ENCODE measurements at regions not wholly inside any gene's neighbourhood (a gene's known extent, or its start where the extent isn't known, plus 50 kb on each side); places are given as distances from the start of the nearest gene placed in this dataset.

DNA sequence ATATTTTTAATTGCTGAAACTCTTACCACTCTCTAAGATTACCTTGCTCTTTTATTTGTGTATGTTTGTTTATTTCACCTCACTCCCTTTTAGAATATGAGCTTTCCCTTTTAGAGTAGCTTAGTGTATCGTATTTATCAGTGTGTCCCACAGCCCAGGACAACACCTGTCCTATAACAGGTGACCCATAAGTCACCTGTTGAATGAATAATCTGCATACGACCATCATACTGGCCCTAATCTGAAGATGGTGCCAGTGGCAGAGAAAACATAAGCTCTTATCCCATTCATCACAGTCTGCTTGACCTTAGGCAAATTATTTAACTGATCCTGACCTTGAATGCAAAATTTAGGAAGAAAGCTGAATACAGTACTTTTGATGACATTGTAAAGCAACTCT lies 254.6 kb upstream of the NR2F2 start:
- no peaks in the 10 kb centered on the region for H3K4me1 Mint-ChIP-seq
- peaks cover 0 to 3% (median 0%) of the 10 kb centered on the region in 8 donors for H3K9me3 Mint-ChIP-seq
- POLR2A ChIA-PET (ENCODE audit: partially characterized antibody), result no interaction called here
- H3K27ac Mint-ChIP-seq, result no peak overlapping the region
- intact Hi-C loops (cut with micrococcal nuclease), result no loop called here
- no peaks in the 10 kb centered on the region for H3K9me3 ChIP-seq (ENCODE audit: control insufficient read depth in 1 of 2, low read length in 2 of 2)
- no peaks in the 10 kb centered on the region for H3K27me3 ChIP-seq (ENCODE audit: insufficient read depth, low read length)
- no peaks in the 10 kb centered on the region for H3K27me3 Mint-ChIP-seq
- DNase-seq, result no peak
- no peaks in the 10 kb centered on the region for H3K36me3 ChIP-seq (ENCODE audit: insufficient read depth, low read length)
- no peaks in the 10 kb centered on the region for H3K36me3 Mint-ChIP-seq
- H3K4me1 ChIP-seq (ENCODE audit: insufficient read depth, low read length), result no peaks in the 10 kb centered on the region
- no peak overlapping the region for H3K4me3 ChIP-seq (ENCODE audit: low read length in 2 of 2)
- H3K4me3 Mint-ChIP-seq, result no peak overlapping the region
- no peak overlapping the region for H3K27ac ChIP-seq (ENCODE audit: low read depth, low read length)
- CTCF ChIA-PET (ENCODE audit: partially characterized antibody), result interaction anchor here (0.6 kb wide), 1 partner anchor 62 kb away, joined by 3 read pairs; no protein-coding TSS in a partner anchor

- ChIA-PET POLR2A (ENCODE audit: partially characterized antibody) (no interaction called here), CTCF (ENCODE audit: partially characterized antibody) (no interaction called here)
- H3K27me3 Mint-ChIP-seq, result no peaks in the 10 kb centered on the region
- H3K27me3 ChIP-seq (ENCODE audit: insufficient read depth, low read length), result no peaks in the 10 kb centered on the region
- peaks cover 0 to 3% (median 0%) of the 10 kb centered on the region in 8 donors for H3K9me3 Mint-ChIP-seq
- H3K9me3 ChIP-seq (ENCODE audit: control insufficient read depth in 1 of 2, low read length in 2 of 2), result no peaks in the 10 kb centered on the region
- no peaks in the 10 kb centered on the region for H3K36me3 Mint-ChIP-seq
- H3K4me3 ChIP-seq (ENCODE audit: low read length in 2 of 2), result no peak overlapping the region
- no peak overlapping the region for H3K27ac Mint-ChIP-seq
- no peak for DNase-seq
- H3K4me3 Mint-ChIP-seq, result no peak overlapping the region
- H3K4me1 ChIP-seq (ENCODE audit: insufficient read depth, low read length), result no peaks in the 10 kb centered on the region
- no peaks in the 10 kb centered on the region for H3K4me1 Mint-ChIP-seq
- H3K27ac ChIP-seq (ENCODE audit: low read depth, low read length), result no peak overlapping the region
- H3K36me3 ChIP-seq (ENCODE audit: insufficient read depth, low read length), result no peaks in the 10 kb centered on the region
- intact Hi-C loops (cut with micrococcal nuclease), result no loop called here
Observed at GRCh38 chr15:96076350-96076749, 254.2 kb upstream of the NR2F2 start.

GRCh38 chr15:96079041-96079440 lies 251.5 kb upstream of the NR2F2 start:
- ChIA-PET POLR2A (ENCODE audit: partially characterized antibody) (no interaction called here), CTCF (ENCODE audit: partially characterized antibody) (no interaction called here)
- H3K9me3 ChIP-seq (ENCODE audit: control insufficient read depth in 1 of 2, low read length in 2 of 2), result no peaks in the 10 kb centered on the region
- intact Hi-C loops (cut with micrococcal nuclease), result no loop called here
- H3K4me1 ChIP-seq (ENCODE audit: insufficient read depth, low read length), result no peaks in the 10 kb centered on the region
- no peak for DNase-seq
- Mint-ChIP-seq H3K36me3 (no peaks in the 10 kb centered on the region), H3K4me1 (no peaks in the 10 kb centered on the region), H3K27me3 (no peaks in the 10 kb centered on the region), H3K27ac (no peak overlapping the region), H3K4me3 (no peak overlapping the region), H3K9me3 (peaks cover 0 to 3% (median 0%) of the 10 kb centered on the region in 8 donors)
- H3K27me3 ChIP-seq (ENCODE audit: insufficient read depth, low read length), result no peaks in the 10 kb centered on the region
- no peaks in the 10 kb centered on the region for H3K36me3 ChIP-seq (ENCODE audit: insufficient read depth, low read length)
- no peak overlapping the region for H3K4me3 ChIP-seq (ENCODE audit: low read length in 2 of 2)
- no peak overlapping the region for H3K27ac ChIP-seq (ENCODE audit: low read depth, low read length)

- Mint-ChIP-seq H3K27me3 (no peaks in the 10 kb centered on the region), H3K4me1 (no peaks in the 10 kb centered on the region), H3K9me3 (peaks cover 0 to 3% (median 0%) of the 10 kb centered on the region in 8 donors), H3K27ac (no peak overlapping the region), H3K36me3 (no peaks in the 10 kb centered on the region), H3K4me3 (no peak overlapping the region)
- intact Hi-C loops (cut with micrococcal nuclease), result no loop called here
- no peaks in the 10 kb centered on the region for H3K9me3 ChIP-seq (ENCODE audit: control insufficient read depth in 1 of 2, low read length in 2 of 2)
- no peak for DNase-seq
- H3K4me1 ChIP-seq (ENCODE audit: insufficient read depth, low read length), result no peaks in the 10 kb centered on the region
- no peak overlapping the region for H3K4me3 ChIP-seq (ENCODE audit: low read length in 2 of 2)
- no peak overlapping the region for H3K27ac ChIP-seq (ENCODE audit: low read depth, low read length)
- H3K36me3 ChIP-seq (ENCODE audit: insufficient read depth, low read length), result no peaks in the 10 kb centered on the region
- H3K27me3 ChIP-seq (ENCODE audit: insufficient read depth, low read length), result no peaks in the 10 kb centered on the region
- POLR2A ChIA-PET (ENCODE audit: partially characterized antibody), result no interaction called here
- CTCF ChIA-PET (ENCODE audit: partially characterized antibody), result no interaction called here
Observed at GRCh38 chr15:96079882-96080281, 250.6 kb upstream of the NR2F2 start.

GRCh38 chr15:96086164-96086563 lies 244.3 kb upstream of the NR2F2 start:
- Histone ChIP-seq H3K27ac (ENCODE audit: low read depth, low read length) (no peak overlapping the region), H3K27me3 (ENCODE audit: insufficient read depth, low read length) (no peaks in the 10 kb centered on the region), H3K4me1 (ENCODE audit: insufficient read depth, low read length) (no peaks in the 10 kb centered on the region), H3K36me3 (ENCODE audit: insufficient read depth, low read length) (no peaks in the 10 kb centered on the region), H3K9me3 (ENCODE audit: control insufficient read depth in 1 of 2, low read length in 2 of 2) (no peaks in the 10 kb centered on the region), H3K4me3 (ENCODE audit: low read length in 2 of 2) (no peak overlapping the region)
- H3K36me3 Mint-ChIP-seq, result no peaks in the 10 kb centered on the region
- H3K4me3 Mint-ChIP-seq, result no peak overlapping the region
- POLR2A ChIA-PET (ENCODE audit: partially characterized antibody), result no interaction called here
- intact Hi-C loops (cut with micrococcal nuclease), result no loop called here
- H3K27ac Mint-ChIP-seq, result no peak overlapping the region
- H3K9me3 Mint-ChIP-seq, result peaks cover 0 to 2% (median 0%) of the 10 kb centered on the region in 8 donors
- CTCF ChIA-PET (ENCODE audit: partially characterized antibody), result no interaction called here
- no peaks in the 10 kb centered on the region for H3K4me1 Mint-ChIP-seq
- peaks cover 0 to 4% of the 10 kb centered on the region in 2 donors for H3K27me3 Mint-ChIP-seq
- DNase-seq, result no peak

GRCh38 chr15:96087180-96087884 lies 243.2 kb upstream of the NR2F2 start:
- no peaks in the 10 kb centered on the region for H3K9me3 Mint-ChIP-seq
- Histone ChIP-seq H3K4me1 (ENCODE audit: insufficient read depth, low read length) (no peaks in the 10 kb centered on the region), H3K27me3 (ENCODE audit: insufficient read depth, low read length) (no peaks in the 10 kb centered on the region), H3K9me3 (ENCODE audit: control insufficient read depth in 1 of 2, low read length in 2 of 2) (no peaks in the 10 kb centered on the region), H3K4me3 (ENCODE audit: low read length in 2 of 2) (no peak overlapping the region), H3K36me3 (ENCODE audit: insufficient read depth, low read length) (no peaks in the 10 kb centered on the region), H3K27ac (ENCODE audit: low read depth, low read length) (no peak overlapping the region)
- no peak overlapping the region for H3K4me3 Mint-ChIP-seq
- ChIA-PET POLR2A (ENCODE audit: partially characterized antibody) (no interaction called here), CTCF (ENCODE audit: partially characterized antibody) (no interaction called here)
- no peaks in the 10 kb centered on the region for H3K4me1 Mint-ChIP-seq
- no peak overlapping the region for H3K27ac Mint-ChIP-seq
- H3K27me3 Mint-ChIP-seq, result peaks cover 0 to 4% of the 10 kb centered on the region in 2 donors
- no peak for DNase-seq
- no peaks in the 10 kb centered on the region for H3K36me3 Mint-ChIP-seq
- intact Hi-C loops (cut with micrococcal nuclease), result no loop called here

DNA sequence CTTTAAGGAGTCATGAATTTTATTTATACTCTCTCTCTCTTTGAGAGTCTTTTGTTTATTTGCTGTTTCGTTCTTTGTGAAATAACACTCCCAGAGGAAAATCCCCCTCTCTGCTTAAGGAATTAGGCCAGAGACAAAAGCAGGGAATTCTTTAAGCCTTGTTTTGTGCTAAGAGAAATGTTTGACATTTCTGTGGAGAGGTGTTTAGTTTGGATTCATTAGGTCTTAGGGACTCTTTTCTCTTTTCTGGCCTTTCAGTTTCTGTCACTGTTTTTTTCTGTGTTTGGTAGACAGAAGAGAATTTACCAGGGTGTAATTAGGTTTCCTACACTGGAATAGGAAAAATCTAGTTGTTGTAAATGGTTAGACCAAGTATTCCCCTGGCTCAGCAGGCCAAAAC lies 241.8 kb upstream of the NR2F2 start:
- CTCF ChIA-PET (ENCODE audit: partially characterized antibody), result interaction anchor here (0.9 kb wide), 1 partner anchor 11 kb away, joined by 3 read pairs; no protein-coding TSS in a partner anchor
- H3K4me3 Mint-ChIP-seq, result no peak overlapping the region
- no peaks in the 10 kb centered on the region for H3K9me3 ChIP-seq (ENCODE audit: control insufficient read depth in 1 of 2, low read length in 2 of 2)

More for the DNA sequence above, 241.8 kb upstream of the NR2F2 start:
- H3K36me3 ChIP-seq (ENCODE audit: insufficient read depth, low read length), result no peaks in the 10 kb centered on the region
- H3K27ac Mint-ChIP-seq, result no peak overlapping the region
- H3K27me3 ChIP-seq (ENCODE audit: insufficient read depth, low read length), result no peaks in the 10 kb centered on the region
- no peaks in the 10 kb centered on the region for H3K4me1 Mint-ChIP-seq
- intact Hi-C loops (cut with micrococcal nuclease), result no loop called here
- no peaks in the 10 kb centered on the region for H3K4me1 ChIP-seq (ENCODE audit: insufficient read depth, low read length)
- peaks cover 0 to 7% of the 10 kb centered on the region in 2 donors for H3K27me3 Mint-ChIP-seq
- no peaks in the 10 kb centered on the region for H3K36me3 Mint-ChIP-seq
- H3K4me3 ChIP-seq (ENCODE audit: low read length in 2 of 2), result no peak overlapping the region
- POLR2A ChIA-PET (ENCODE audit: partially characterized antibody), result no interaction called here
- no peak overlapping the region for H3K27ac ChIP-seq (ENCODE audit: low read depth, low read length)
- H3K9me3 Mint-ChIP-seq, result peaks cover 0 to 2% (median 0%) of the 10 kb centered on the region in 8 donors
- no peak for DNase-seq

Measured in CD4-positive, alpha-beta memory T cell (primary cell).